ENCODE measurements at regions not wholly inside any gene's neighbourhood (a gene's known extent, or its start where the extent isn't known, plus 50 kb on each side); places are given as distances from the start of the nearest gene placed in this dataset.

GRCh38 chr9:87446527-87446926, 51.1 kb upstream of the DAPK1 start:
- DNase-seq (ENCODE audit: low read depth, low spot score): no peak

- DNase-seq (ENCODE audit: low read depth, low spot score): no peak
These were observed 49.9 kb upstream of the DAPK1 start for GRCh38 chr9:87447547-87448432.

All from iPS DF 19.7 (cell line).